CD14-positive monocyte (primary cell): ENCODE measurements at regions not wholly inside any gene's neighbourhood (a gene's known extent, or its start where the extent isn't known, plus 50 kb on each side); places are given as distances from the start of the nearest gene placed in this dataset. TPM values are rescaled to one million over a fixed set of nuclear protein-coding genes. Genes with fewer than 3 reads are reported as not detected.

ENCODE experiments used
- DNase-seq, 3 donors: peaks; one replicate each; pipeline ENCODE4 v3.0.0-alpha.2; 2011 to 2022
- H2AFZ ChIP-seq: 2 replicates; pipeline ENCODE4 v1.6.0; 2012; ENCODE audit warnings: mild to moderate bottlenecking, low read depth, low read length, inconsistent platforms; ENCODE audit not compliant: insufficient read depth, poor library complexity, severe bottlenecking
- H3K27ac ChIP-seq, 2 donors: 1 replicate in 1 of 2; 2 replicates in 1 of 2; pipeline ENCODE4 v1.5.1; 2012 to 2013; ENCODE audit warnings: low read length in 2 of 2, control low read depth in 1 of 2, inconsistent platforms in 1 of 2, low read depth in 1 of 2, mild to moderate bottlenecking in 1 of 2
- H3K27me3 ChIP-seq, 2 donors: one replicate each; pipeline versions ENCODE4 v1.6.0 to v1.6.1; 2011 to 2013; ENCODE audit warnings: low read length in 2 of 2; ENCODE audit not compliant: control insufficient read depth in 2 of 2, insufficient read depth in 2 of 2
- H3K36me3 ChIP-seq, 2 donors: replicated peaks in 1 of 2; 1 replicate in 1 of 2; 2 replicates in 1 of 2; pipeline versions ENCODE4 v1.5.1 to v1.6.1; 2012 to 2013; ENCODE audit warnings: low read length in 2 of 2, control low read depth in 1 of 2, inconsistent platforms in 1 of 2, mild to moderate bottlenecking in 1 of 2; ENCODE audit not compliant: insufficient read depth in 2 of 2, control insufficient read depth in 1 of 2
- H3K4me1 ChIP-seq, 2 donors: 1 replicate in 1 of 2; 2 replicates in 1 of 2; pipeline versions ENCODE4 v1.5.1 to v1.6.1; 2012 to 2013; ENCODE audit warnings: low read length in 2 of 2, control low read depth in 1 of 2, inconsistent platforms in 1 of 2, mild to moderate bottlenecking in 1 of 2, moderate library complexity in 1 of 2; ENCODE audit not compliant: insufficient read depth in 2 of 2, control insufficient read depth in 1 of 2
- H3K4me2 ChIP-seq: replicated peaks from 2 replicates; pipeline ENCODE3; 2012; ENCODE audit warnings: low read length, moderate library complexity, mild to moderate bottlenecking; ENCODE audit not compliant: poor library complexity, severe bottlenecking; ENCODE audit errors: extremely low read depth
- H3K4me3 ChIP-seq, 3 experiments: fragments of 200-600 bp in 1 of 3; sonication (generic) in 1 of 3; replicated peaks in 1 of 3; 1 replicate in 2 of 3; 2 replicates in 1 of 3; pipeline ENCODE4 v1.5.1; 2011 to 2013; ENCODE audit warnings: low read length in 3 of 3, mild to moderate bottlenecking in 3 of 3, control low read depth in 2 of 3, low read depth in 2 of 3, inconsistent platforms in 1 of 3, moderate library complexity in 1 of 3
- H3K79me2 ChIP-seq: 2 replicates; pipeline ENCODE4 v1.6.0; 2012; ENCODE audit warnings: mild to moderate bottlenecking, control low read depth, inconsistent platforms, low read length, moderate library complexity; ENCODE audit not compliant: insufficient read depth
- H3K9ac ChIP-seq: 2 replicates; pipeline ENCODE4 v1.6.0; 2017; ENCODE audit warnings: low read length, mild to moderate bottlenecking; ENCODE audit not compliant: insufficient read depth, poor library complexity, severe bottlenecking
- H3K9me3 ChIP-seq, 2 donors: replicated peaks in 1 of 2; 1 replicate in 1 of 2; 2 replicates in 1 of 2; pipeline versions ENCODE4 v1.5.1 to v1.6.1; 2012 to 2013; ENCODE audit warnings: low read length in 2 of 2, control low read depth in 1 of 2; ENCODE audit not compliant: control insufficient read depth in 1 of 2, insufficient read depth in 1 of 2
- H4K20me1 ChIP-seq: 2 replicates; pipeline ENCODE4 v1.6.0; 2012; ENCODE audit warnings: mild to moderate bottlenecking, low read length, control low read depth, moderate library complexity; ENCODE audit not compliant: insufficient read depth
- H3K27ac Mint-ChIP-seq, 7 donors: one replicate each; pipeline ENCODE4 v1.8.0; 2020; ENCODE audit warnings: mild to moderate bottlenecking in 7 of 7, mixed read lengths in 7 of 7, moderate library complexity in 6 of 7, inconsistent platforms in 2 of 7
- H3K27me3 Mint-ChIP-seq, 3 donors: one replicate each; pipeline ENCODE4 v1.8.0; 2021 to 2022; ENCODE audit warnings: low read depth in 3 of 3, mild to moderate bottlenecking in 3 of 3, mixed read lengths in 3 of 3, moderate library complexity in 3 of 3, inconsistent platforms in 1 of 3
- H3K36me3 Mint-ChIP-seq, 2 donors: one replicate each; pipeline ENCODE4 v1.8.0; 2020; ENCODE audit warnings: mixed read lengths in 2 of 2, inconsistent platforms in 1 of 2, mild to moderate bottlenecking in 1 of 2
- H3K4me1 Mint-ChIP-seq: one replicate; pipeline ENCODE4 v1.8.0; 2020; ENCODE audit warnings: mild to moderate bottlenecking, mixed read lengths
- H3K4me3 Mint-ChIP-seq, 2 donors: one replicate each; pipeline ENCODE4 v1.8.0; 2020; ENCODE audit warnings: mild to moderate bottlenecking in 2 of 2, mixed read lengths in 2 of 2, moderate library complexity in 1 of 2
- H3K9me3 Mint-ChIP-seq, 7 donors: one replicate each; pipeline ENCODE4 v1.8.0; 2020 to 2022; ENCODE audit warnings: mixed read lengths in 7 of 7, mild to moderate bottlenecking in 6 of 7, moderate library complexity in 6 of 7, inconsistent platforms in 2 of 7
- CTCF ChIP-seq: fragments of 200-600 bp; IDR thresholded peaks from one replicate; pipeline ENCODE4 v1.8.0; 2022; ENCODE audit warnings: antibody characterized with exemption, mild to moderate bottlenecking
- WGBS: methylation state at CpG from one replicate; pipeline ENCODE4 v1.1.5; 2013; ENCODE audit warnings: missing lambda C conversion rate; ENCODE audit not compliant: insufficient coverage; 5-methylcytosine and 5-hydroxymethylcytosine counted together
- intact Hi-C, 2 donors: fragments of 100-400 bp; cut with micrococcal nuclease; formaldehyde crosslinking; loops; one replicate each; pipeline versions ENCODE4 v1.15.0 to v1.15.1; 2023
- small RNA-seq: library from RNA; depleted of rRNA; stranded (forward); fragments of <200 nt; gene quantifications from one replicate; pipeline ENCODE3, GENCODE V24; 2012; ENCODE audit warnings: low read depth; ENCODE audit not compliant: insufficient read length

GRCh38 chr7:94856643-94857042 lies 50.8 kb upstream of the PPP1R9A start:
- Mint-ChIP-seq H3K4me1 (no peaks in the 10 kb centered on the region), H3K9me3 (peaks cover 6 to 20% (median 12%) of the 10 kb centered on the region in 7 donors), H3K4me3 (no peak overlapping the region), H3K27me3 (no peaks in the 10 kb centered on the region), H3K36me3 (no peaks in the 10 kb centered on the region), H3K27ac (no peak overlapping the region)
- H2AFZ ChIP-seq: no peak overlapping the region
- H3K36me3 ChIP-seq: no peaks in the 10 kb centered on the region
- no peaks in the 10 kb centered on the region for H3K27me3 ChIP-seq
- WGBS: no CpG with 5 or more reads among the region's 1 CpG
- H4K20me1 ChIP-seq: no peaks in the 10 kb centered on the region
- intact Hi-C loops: no loop called here
- H3K4me3 ChIP-seq: no peak overlapping the region
- no peak for DNase-seq
- H3K9ac ChIP-seq: no peak overlapping the region
- no peak overlapping the region for H3K4me2 ChIP-seq
- H3K79me2 ChIP-seq: no peaks in the 10 kb centered on the region
- peaks cover 4 to 21% of the 10 kb centered on the region in 2 donors for H3K9me3 ChIP-seq
- TF ChIP-seq CTCF: no peak
- H3K4me1 ChIP-seq: no peaks in the 10 kb centered on the region
- no peak overlapping the region for H3K27ac ChIP-seq

Small RNA genes in the stretch of these regions (small RNA-seq; reads per million reads assigned to genes)
- not detected for gene RN7SKP129
- not detected for gene RNU6-956P
